Activated CD8-positive, alpha-beta T cell treated with anti-CD3 and anti-CD28 coated beads, Interleukin-2, amount 10 ng/mL, durations not matched to agents 7 days and 5 days (primary cell): ENCODE measurements at regions not wholly inside any gene's neighbourhood (a gene's known extent, or its start where the extent isn't known, plus 50 kb on each side); places are given as distances from the start of the nearest gene placed in this dataset.
"Not testable (repeated sequence)": the region's sequence is repeated elsewhere in the genome, so short reads cannot be mapped to it uniquely, and the experiment has no call there.

ENCODE experiments used
- ATAC-seq: fragments of 150-1000 bp; cut with Tn5 transposase; one replicate; pipeline ENCODE4 v1.10.0; 2021; ENCODE audit warnings: moderate library complexity
- CTCF ChIA-PET: fragments of 350-600 bp; sonication (Branson Sonifier 250); formaldehyde crosslinking; loops from one replicate; lab custom pipeline; 2021; ENCODE audit warnings: antibody characterized with exemption; lab: Charles Lee
- POLR2A ChIA-PET: fragments of 350-600 bp; sonication (Branson Sonifier 250); formaldehyde crosslinking; loops from one replicate; lab custom pipeline; 2021; ENCODE audit warnings: antibody characterized with exemption; lab: Charles Lee
- DNase-seq: peaks from one replicate; pipeline ENCODE4 v3.0.0-alpha.2; 2020
- H3K27ac Mint-ChIP-seq: one replicate; pipeline ENCODE4 v1.8.0; 2021; ENCODE audit warnings: mild to moderate bottlenecking, mixed read lengths
- H3K27me3 Mint-ChIP-seq: one replicate; pipeline ENCODE4 v1.8.0; 2021; ENCODE audit warnings: low read depth, mixed read lengths
- H3K36me3 Mint-ChIP-seq: one replicate; pipeline ENCODE4 v1.8.0; 2021; ENCODE audit warnings: low read depth, mixed read lengths
- H3K4me1 Mint-ChIP-seq: one replicate; pipeline ENCODE4 v1.8.0; 2021; ENCODE audit warnings: low read depth, mixed read lengths
- H3K4me3 Mint-ChIP-seq: one replicate; pipeline ENCODE4 v1.8.0; 2021; ENCODE audit warnings: mild to moderate bottlenecking, mixed read lengths
- H3K9me3 Mint-ChIP-seq: one replicate; pipeline ENCODE4 v1.8.0; 2022; ENCODE audit warnings: mixed read lengths; ENCODE audit not compliant: insufficient read depth

GRCh38 chr3:124144035-124144814, 152.3 kb upstream of the ROPN1 start:
- no peak for ATAC-seq
- H3K27ac Mint-ChIP-seq: no peak overlapping the region
- no peaks in the 10 kb centered on the region for H3K9me3 Mint-ChIP-seq
- H3K4me3 Mint-ChIP-seq: no peak overlapping the region
- H3K36me3 Mint-ChIP-seq: no peaks in the 10 kb centered on the region
- no peaks in the 10 kb centered on the region for H3K4me1 Mint-ChIP-seq
- ChIA-PET CTCF (no interaction called here), POLR2A (no interaction called here)
- peaks cover 6% of the 10 kb centered on the region for H3K27me3 Mint-ChIP-seq
- DNase-seq: no peak

DNA sequence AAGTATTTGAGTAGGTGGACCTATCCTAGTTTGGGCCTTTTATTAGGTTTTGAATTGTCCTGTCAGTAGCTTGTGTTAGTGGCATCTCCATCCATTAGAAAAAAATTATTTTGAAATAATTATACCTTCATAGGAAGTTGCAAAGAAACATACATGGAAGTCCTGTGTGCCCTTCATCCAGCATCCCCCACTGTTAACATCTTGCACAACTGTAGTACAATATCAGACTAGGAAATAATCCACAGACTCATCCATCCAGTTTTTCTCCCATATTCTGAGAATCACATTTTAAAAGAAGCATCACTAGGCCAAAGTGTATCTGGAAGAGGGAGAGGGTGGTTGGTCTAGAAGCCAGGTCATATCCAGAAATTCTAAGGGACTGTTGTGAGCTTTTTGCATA, 155.5 kb upstream of the ROPN1 start:
- Mint-ChIP-seq H3K4me1 (no peaks in the 10 kb centered on the region), H3K36me3 (no peaks in the 10 kb centered on the region), H3K27me3 (peaks cover 6% of the 10 kb centered on the region), H3K9me3 (no peaks in the 10 kb centered on the region), H3K4me3 (no peak overlapping the region), H3K27ac (no peak overlapping the region)
- ATAC-seq (no peak), DNase-seq (no peak)
- ChIA-PET CTCF (no interaction called here), POLR2A (no interaction called here)

DNA sequence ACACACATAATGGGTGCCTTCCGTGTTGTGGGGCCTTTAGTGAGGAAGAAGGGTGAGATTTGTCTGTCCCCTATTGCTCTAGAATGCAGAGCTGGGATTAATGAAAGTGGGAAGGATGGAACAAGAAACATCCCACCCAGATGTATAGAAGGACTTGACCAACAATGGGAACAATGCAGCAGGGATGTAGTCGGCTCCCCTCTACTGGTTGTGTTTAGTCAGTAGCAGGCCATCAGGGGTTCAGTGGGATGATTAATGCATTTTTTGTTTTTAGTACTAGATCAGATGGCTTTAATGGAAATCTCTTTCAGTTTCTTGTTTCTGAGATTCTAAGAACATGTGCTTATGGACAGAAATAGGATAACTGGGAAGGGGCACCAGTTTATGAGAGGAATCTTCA, 156.0 kb upstream of the ROPN1 start:
- Mint-ChIP-seq H3K4me3 (no peak overlapping the region), H3K27ac (no peak overlapping the region), H3K4me1 (no peaks in the 10 kb centered on the region), H3K36me3 (no peaks in the 10 kb centered on the region), H3K9me3 (no peaks in the 10 kb centered on the region), H3K27me3 (peaks cover 6% of the 10 kb centered on the region)
- POLR2A ChIA-PET: no interaction called here
- ATAC-seq: no peak
- no peak for DNase-seq
- CTCF ChIA-PET: no interaction called here

- ATAC-seq: no peak
- Mint-ChIP-seq H3K9me3 (no peaks in the 10 kb centered on the region), H3K27me3 (peaks cover 6% of the 10 kb centered on the region), H3K36me3 (no peaks in the 10 kb centered on the region), H3K4me3 (no peak overlapping the region), H3K27ac (no peak overlapping the region), H3K4me1 (no peaks in the 10 kb centered on the region)
- DNase-seq: no peak
- POLR2A ChIA-PET: no interaction called here
- CTCF ChIA-PET: no interaction called here
Measured at GRCh38 chr3:124149081-124149480, 157.2 kb upstream of the ROPN1 start.

GRCh38 chr3:124149771-124150170, 157.8 kb upstream of the ROPN1 start:
- POLR2A ChIA-PET: no interaction called here
- Mint-ChIP-seq H3K4me3 (no peak overlapping the region), H3K27me3 (peaks cover 6% of the 10 kb centered on the region), H3K4me1 (no peaks in the 10 kb centered on the region), H3K36me3 (no peaks in the 10 kb centered on the region), H3K9me3 (no peaks in the 10 kb centered on the region), H3K27ac (no peak overlapping the region)
- DNase-seq: no peak
- CTCF ChIA-PET: no interaction called here
- no peak for ATAC-seq

GRCh38 chr3:124152891-124153290, 161.0 kb upstream of the ROPN1 start:
- CTCF ChIA-PET, ATAC-seq, H3K27me3 Mint-ChIP-seq, H3K36me3 Mint-ChIP-seq, H3K4me1 Mint-ChIP-seq, H3K4me3 Mint-ChIP-seq, H3K27ac Mint-ChIP-seq, POLR2A ChIA-PET, H3K9me3 Mint-ChIP-seq, DNase-seq: not testable (repeated sequence)

- CTCF ChIA-PET: no interaction called here
- Mint-ChIP-seq H3K36me3 (no peaks in the 10 kb centered on the region), H3K27me3 (peaks cover 2% of the 10 kb centered on the region), H3K9me3 (no peaks in the 10 kb centered on the region), H3K4me1 (no peaks in the 10 kb centered on the region), H3K4me3 (no peak overlapping the region), H3K27ac (no peak overlapping the region)
- DNase-seq (no peak), ATAC-seq (no peak)
- POLR2A ChIA-PET: no interaction called here
Measured at GRCh38 chr3:124156866-124157712, 165.2 kb upstream of the ROPN1 start.

DNA sequence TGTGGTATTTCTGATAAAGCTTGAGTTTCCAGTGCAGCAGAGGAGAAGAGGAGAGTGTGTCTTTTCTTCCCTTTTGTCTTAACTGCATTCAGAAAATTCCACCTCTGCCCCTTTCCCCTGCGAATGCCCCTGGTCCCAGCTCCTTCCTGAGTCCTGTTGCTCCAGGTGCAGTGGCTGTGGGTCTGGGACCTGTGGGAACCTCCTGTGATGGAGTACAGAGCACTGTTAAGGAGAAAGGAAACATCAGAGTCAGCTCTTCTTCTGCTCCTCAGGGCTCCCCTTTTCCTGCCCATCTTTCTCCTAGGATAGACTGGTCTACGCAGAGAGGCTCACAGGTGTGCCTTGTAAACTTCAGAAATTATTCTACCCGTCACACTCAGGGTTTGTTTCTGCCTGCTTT, 165.8 kb upstream of the ROPN1 start:
- no peak overlapping the region for H3K27ac Mint-ChIP-seq
- ATAC-seq: no peak
- no peaks in the 10 kb centered on the region for H3K9me3 Mint-ChIP-seq
- H3K4me1 Mint-ChIP-seq: no peaks in the 10 kb centered on the region
- ChIA-PET POLR2A (no interaction called here), CTCF (no interaction called here)
- H3K36me3 Mint-ChIP-seq: no peaks in the 10 kb centered on the region
- no peak for DNase-seq
- no peak overlapping the region for H3K4me3 Mint-ChIP-seq
- H3K27me3 Mint-ChIP-seq: peaks cover 2% of the 10 kb centered on the region

GRCh38 chr3:124158168-124158881, 166.4 kb upstream of the ROPN1 start:
- DNase-seq (no peak), ATAC-seq (no peak)
- Mint-ChIP-seq H3K36me3 (no peaks in the 10 kb centered on the region), H3K27ac (no peak overlapping the region), H3K9me3 (no peaks in the 10 kb centered on the region), H3K4me3 (no peak overlapping the region), H3K4me1 (no peaks in the 10 kb centered on the region), H3K27me3 (peaks cover 2% of the 10 kb centered on the region)
- ChIA-PET POLR2A (no interaction called here), CTCF (no interaction called here)

DNA sequence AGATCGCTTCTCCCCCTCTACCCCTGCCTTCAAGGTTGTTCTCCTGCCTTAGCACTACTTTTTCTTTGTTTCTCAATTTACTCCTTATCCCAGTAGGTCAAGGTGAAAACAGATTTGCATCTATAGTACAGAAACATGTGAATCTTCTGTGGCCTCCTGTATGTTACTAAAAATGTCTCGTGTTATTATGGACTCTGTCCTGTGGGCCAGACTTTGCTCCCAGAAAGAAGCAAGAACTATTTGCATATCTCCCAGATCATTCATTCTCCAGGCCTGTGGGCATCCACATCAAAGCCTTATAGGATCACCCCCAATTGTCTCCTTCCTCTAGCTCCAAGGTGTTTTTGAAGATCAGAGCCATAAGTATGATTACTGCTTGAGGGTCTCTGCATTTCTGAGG, 169.5 kb upstream of the ROPN1 start:
- ChIA-PET POLR2A (no interaction called here), CTCF (no interaction called here)
- Mint-ChIP-seq H3K36me3 (no peaks in the 10 kb centered on the region), H3K27ac (no peak overlapping the region), H3K27me3 (peaks cover 2% of the 10 kb centered on the region), H3K9me3 (no peaks in the 10 kb centered on the region), H3K4me3 (no peak overlapping the region), H3K4me1 (no peaks in the 10 kb centered on the region)
- no peak for DNase-seq
- no peak for ATAC-seq

DNA sequence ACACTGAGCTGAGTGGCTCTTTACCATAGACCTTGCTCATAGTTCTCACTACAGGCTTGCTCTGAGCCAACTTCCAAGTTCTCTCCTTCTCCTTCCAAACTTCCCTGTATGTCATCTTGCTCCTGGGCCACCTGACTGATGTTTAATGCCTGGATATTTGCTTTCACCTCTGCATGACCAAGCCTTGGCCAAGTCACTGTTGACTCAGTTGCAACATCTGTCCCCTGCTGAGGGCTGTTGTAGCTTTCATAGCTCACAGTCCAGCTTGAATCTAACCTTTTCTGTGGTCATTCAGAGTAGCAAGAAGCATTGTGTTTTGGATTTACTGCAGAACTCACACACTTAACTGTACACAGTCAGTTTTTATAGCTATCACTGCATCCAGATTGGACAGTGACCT, 171.8 kb upstream of the ROPN1 start:
- H3K4me3 Mint-ChIP-seq: no peak overlapping the region
- ATAC-seq: no peak
- POLR2A ChIA-PET: no interaction called here
- H3K36me3 Mint-ChIP-seq: no peaks in the 10 kb centered on the region
- no peaks in the 10 kb centered on the region for H3K4me1 Mint-ChIP-seq
- no peak for DNase-seq
- CTCF ChIA-PET: no interaction called here
- H3K27me3 Mint-ChIP-seq: peaks cover 2% of the 10 kb centered on the region
- no peaks in the 10 kb centered on the region for H3K9me3 Mint-ChIP-seq
- no peak overlapping the region for H3K27ac Mint-ChIP-seq

DNA sequence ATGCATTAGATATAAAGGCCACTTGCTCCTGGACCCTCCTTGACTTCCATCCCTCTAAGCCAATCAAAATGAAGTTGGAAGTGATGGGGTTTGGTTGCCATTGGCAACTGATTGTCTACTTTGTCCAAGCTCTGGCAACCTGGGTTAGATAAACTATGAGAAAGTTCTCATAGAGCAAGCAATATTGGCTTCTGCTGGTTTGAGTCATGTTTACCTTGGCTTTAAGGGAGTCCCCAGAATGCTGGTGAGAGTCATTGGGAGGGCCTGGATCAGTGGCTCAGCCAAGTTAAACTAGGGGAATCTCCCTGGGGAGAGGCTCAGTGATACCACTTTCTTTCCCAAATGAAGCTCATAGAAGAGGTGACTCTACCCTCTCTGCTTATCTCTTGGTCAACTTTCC, 176.3 kb upstream of the ROPN1 start:
- POLR2A ChIA-PET: no interaction called here
- CTCF ChIA-PET: no interaction called here
- Mint-ChIP-seq H3K27me3 (no peaks in the 10 kb centered on the region), H3K4me1 (no peaks in the 10 kb centered on the region), H3K9me3 (no peaks in the 10 kb centered on the region), H3K4me3 (no peak overlapping the region), H3K27ac (no peak overlapping the region), H3K36me3 (no peaks in the 10 kb centered on the region)
- DNase-seq (no peak), ATAC-seq (no peak)
